Gastroesophageal sphincter (tissue), 3 donors: ENCODE measurements at regions not wholly inside any gene's neighbourhood (a gene's known extent, or its start where the extent isn't known, plus 50 kb on each side); places are given as distances from the start of the nearest gene placed in this dataset.

Experiments used
- POLR2A ChIP-seq, 2 donors: fragments of 450-650 bp; IDR thresholded peaks; one replicate each; pipeline ENCODE4 v1.6.1; 2017; ENCODE audit warnings: antibody characterized with exemption in 2 of 2, mild to moderate bottlenecking in 2 of 2, moderate library complexity in 1 of 2
- POLR2AphosphoS5 ChIP-seq: sonication (generic); formaldehyde crosslinking; IDR thresholded peaks from one replicate; pipeline ENCODE4 v1.6.1; 2017; ENCODE audit warnings: antibody characterized with exemption
- TF ChIP-seq, protein P1 (sequence below), 4 experiments: fragments of 200-600 bp in 2 of 4; fragments of 450-650 bp in 2 of 4; sonication (generic) in 1 of 4; IDR thresholded peaks; one replicate each; pipeline ENCODE4 v1.5.1; 2017 to 2019; ENCODE audit warnings: antibody characterized with exemption in 4 of 4, mild to moderate bottlenecking in 2 of 4, moderate library complexity in 2 of 4

DNA sequence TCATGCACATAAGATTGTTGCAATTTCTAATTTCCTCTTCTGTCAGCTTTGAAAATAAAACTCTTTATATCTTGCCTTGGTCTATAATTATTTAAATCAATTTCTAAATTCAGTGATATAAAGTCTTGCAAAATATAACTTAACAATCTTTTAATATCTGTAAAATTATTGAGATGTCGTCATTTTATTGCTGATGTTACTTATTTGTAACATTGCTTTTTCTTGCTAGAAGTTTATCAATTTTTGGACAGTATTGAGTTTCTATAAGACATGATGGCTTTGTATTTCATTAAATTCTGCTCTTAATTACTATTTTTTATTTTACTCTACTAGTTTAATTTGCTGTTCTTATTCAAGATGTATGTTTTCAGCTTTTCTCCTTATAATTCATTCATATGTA, 1036.5 kb downstream of the TMEM182 start:
- TF ChIP-seq, protein P1, sequence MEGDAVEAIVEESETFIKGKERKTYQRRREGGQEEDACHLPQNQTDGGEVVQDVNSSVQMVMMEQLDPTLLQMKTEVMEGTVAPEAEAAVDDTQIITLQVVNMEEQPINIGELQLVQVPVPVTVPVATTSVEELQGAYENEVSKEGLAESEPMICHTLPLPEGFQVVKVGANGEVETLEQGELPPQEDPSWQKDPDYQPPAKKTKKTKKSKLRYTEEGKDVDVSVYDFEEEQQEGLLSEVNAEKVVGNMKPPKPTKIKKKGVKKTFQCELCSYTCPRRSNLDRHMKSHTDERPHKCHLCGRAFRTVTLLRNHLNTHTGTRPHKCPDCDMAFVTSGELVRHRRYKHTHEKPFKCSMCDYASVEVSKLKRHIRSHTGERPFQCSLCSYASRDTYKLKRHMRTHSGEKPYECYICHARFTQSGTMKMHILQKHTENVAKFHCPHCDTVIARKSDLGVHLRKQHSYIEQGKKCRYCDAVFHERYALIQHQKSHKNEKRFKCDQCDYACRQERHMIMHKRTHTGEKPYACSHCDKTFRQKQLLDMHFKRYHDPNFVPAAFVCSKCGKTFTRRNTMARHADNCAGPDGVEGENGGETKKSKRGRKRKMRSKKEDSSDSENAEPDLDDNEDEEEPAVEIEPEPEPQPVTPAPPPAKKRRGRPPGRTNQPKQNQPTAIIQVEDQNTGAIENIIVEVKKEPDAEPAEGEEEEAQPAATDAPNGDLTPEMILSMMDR (IDR thresholded peaks at IDR 0.05), result no peak
- TF ChIP-seq POLR2A (IDR thresholded peaks at IDR 0.05), result no peak
- no peak for TF ChIP-seq POLR2AphosphoS5
